ENCODE measurements at regions not wholly inside any gene's neighbourhood (a gene's known extent, or its start where the extent isn't known, plus 50 kb on each side); places are given as distances from the start of the nearest gene placed in this dataset.

DNA sequence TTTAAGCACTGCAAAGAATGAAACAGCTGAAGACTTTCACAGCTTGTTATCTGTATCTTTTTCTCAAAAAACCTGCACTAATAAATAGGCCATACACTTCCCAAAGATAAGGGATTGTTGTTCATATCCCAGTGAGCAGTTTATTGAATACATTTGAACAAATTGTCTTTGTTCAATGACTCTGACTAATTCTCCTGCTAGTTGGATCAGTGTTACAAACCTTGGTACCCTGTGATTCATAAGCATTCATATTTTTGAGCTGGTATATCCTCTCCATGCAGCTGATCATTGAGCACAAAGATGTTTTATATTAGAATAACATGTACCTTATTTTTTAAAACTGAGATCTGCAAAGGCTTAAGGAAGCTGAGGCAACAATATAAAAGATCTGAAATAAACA lies 58.9 kb upstream of the FSCB start:
- Histone ChIP-seq H3K9ac (ENCODE audit: low read depth in 1 of 2, low read length in 2 of 2) (no peak overlapping the region), H3K36me3 (ENCODE audit: control insufficient read depth in 4 of 4, insufficient read depth in 3 of 4, low read depth in 1 of 4, low read length in 3 of 4) (no peaks in the 10 kb centered on the region), H3K4me1 (ENCODE audit: control insufficient read depth in 4 of 4, insufficient read depth in 4 of 4, low read length in 3 of 4) (no peaks in the 10 kb centered on the region), H3K4me3 (ENCODE audit: low read depth in 1 of 3, low read length in 3 of 3) (no peak overlapping the region), H3K27me3 (ENCODE audit: control insufficient read depth in 4 of 4, insufficient read depth in 4 of 4, low read length in 3 of 4) (no peaks in the 10 kb centered on the region), H3K27ac (ENCODE audit: low read depth in 1 of 2, low read length in 2 of 2) (no peak overlapping the region), H3K9me3 (ENCODE audit: control insufficient read depth in 4 of 4, low read length in 3 of 4) (no peaks in the 10 kb centered on the region)
- DNase-seq (ENCODE audit: low spot score), result no peak
- TF ChIP-seq RXRA (IDR thresholded peaks at IDR 0.05) (no peak), TAF1 (conservative IDR thresholded peaks at IDR 0.05) (no peak), FOXA1 (IDR thresholded peaks at IDR 0.05) (no peak), CTCF (IDR thresholded peaks at IDR 0.05; ENCODE audit: low read depth, low read length, missing input control) (no peak), HNF4A (conservative IDR thresholded peaks at IDR 0.05) (no peak), RAD21 (IDR thresholded peaks at IDR 0.05) (no peak), YY1 (IDR thresholded peaks at IDR 0.05) (no peak), ZBTB33 (IDR thresholded peaks at IDR 0.05) (no peak), ATF3 (IDR thresholded peaks at IDR 0.05) (no peak), FOXA2 (IDR thresholded peaks at IDR 0.05) (no peak), REST (IDR thresholded peaks at IDR 0.05) (no peak), HNF4G (IDR thresholded peaks at IDR 0.05) (no peak), NR2F2 (IDR thresholded peaks at IDR 0.05) (no peak), SP1 (IDR thresholded peaks at IDR 0.05) (no peak), JUND (IDR thresholded peaks at IDR 0.05) (no peak), EGR1 (IDR thresholded peaks at IDR 0.05; ENCODE audit: low read depth in 2 of 2) (no peak), GABPA (IDR thresholded peaks at IDR 0.05 in 1 of 2, conservative IDR thresholded peaks at IDR 0.05 in 1 of 2) (no peak), MAX (IDR thresholded peaks at IDR 0.05) (no peak)

DNA sequence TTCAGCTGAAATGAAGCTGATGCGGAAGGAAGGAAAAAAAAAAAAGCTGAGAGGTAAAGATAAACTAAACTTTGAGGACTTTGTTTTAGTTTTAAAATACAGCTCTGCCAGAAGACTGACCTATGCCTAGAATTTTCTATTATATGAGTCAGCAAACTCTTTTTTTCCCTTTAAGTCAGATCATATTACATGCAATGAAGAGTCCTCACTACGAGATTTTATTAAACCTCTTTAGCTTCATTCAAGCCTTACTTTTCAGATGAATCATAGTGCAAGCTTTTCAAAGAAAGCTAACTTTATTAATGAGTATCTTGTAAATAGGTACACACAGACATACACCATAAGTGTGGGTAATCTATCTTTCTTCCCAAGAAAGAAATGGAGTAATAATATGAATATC lies 57.8 kb upstream of the FSCB start:
- no peaks in the 10 kb centered on the region for H3K27me3 ChIP-seq (ENCODE audit: control insufficient read depth in 4 of 4, insufficient read depth in 4 of 4, low read length in 3 of 4)
- no peak for TF ChIP-seq YY1 (IDR thresholded peaks at IDR 0.05)
- TF ChIP-seq FOXA1 (IDR thresholded peaks at IDR 0.05), result no peak
- no peak for TF ChIP-seq RAD21 (IDR thresholded peaks at IDR 0.05)
- TF ChIP-seq RXRA (IDR thresholded peaks at IDR 0.05), result no peak
- no peak overlapping the region for H3K9ac ChIP-seq (ENCODE audit: low read depth in 1 of 2, low read length in 2 of 2)
- H3K27ac ChIP-seq (ENCODE audit: low read depth in 1 of 2, low read length in 2 of 2), result no peak overlapping the region
- H3K36me3 ChIP-seq (ENCODE audit: control insufficient read depth in 4 of 4, insufficient read depth in 3 of 4, low read depth in 1 of 4, low read length in 3 of 4), result no peaks in the 10 kb centered on the region
- H3K4me3 ChIP-seq (ENCODE audit: low read depth in 1 of 3, low read length in 3 of 3), result no peak overlapping the region
- WGBS, result 76% methylated on average over 2 of the region's 2 CpGs
- no peaks in the 10 kb centered on the region for H3K9me3 ChIP-seq (ENCODE audit: control insufficient read depth in 4 of 4, low read length in 3 of 4)
- H3K4me1 ChIP-seq (ENCODE audit: control insufficient read depth in 4 of 4, insufficient read depth in 4 of 4, low read length in 3 of 4), result no peaks in the 10 kb centered on the region
- DNase-seq (ENCODE audit: low spot score), result no peak
